A549 (cell line): ENCODE measurements at regions not wholly inside any gene's neighbourhood (a gene's known extent, or its start where the extent isn't known, plus 50 kb on each side); places are given as distances from the start of the nearest gene placed in this dataset.

ENCODE experiments used
- ATAC-seq, 2 experiments: fragments of 200-7000 bp in 1 of 2; fragments of >200 bp in 1 of 2; cut with Nextera tagmentation in 1 of 2; cut with Tn5 transposase in 1 of 2; 3 replicates each; pipeline versions ENCODE4 v1.8.0 to v1.9.1; 2018 to 2020; ENCODE audit warnings: mild to moderate bottlenecking in 1 of 2, moderate library complexity in 1 of 2
- CTCF ChIA-PET: fragments of 300-600 bp; sonication (Branson Sonifier 250); formaldehyde crosslinking; extraction: SDS; loops from one replicate; lab custom pipeline; 2021; ENCODE audit warnings: antibody characterized with exemption, inconsistent platforms; lab: Yijun Ruan, JAX
- POLR2A ChIA-PET: fragments of 350-600 bp; formaldehyde crosslinking; extraction: SDS; loops from one replicate; lab custom pipeline; 2021; ENCODE audit warnings: antibody characterized with exemption, inconsistent platforms; lab: Yijun Ruan, JAX
- DNase-seq, 2 experiments: peaks; one replicate each; pipeline versions ENCODE4 v3.0.0 to v3.0.0-alpha.2; 2011 to 2016; ENCODE audit warnings: low read depth in 1 of 2, low spot score in 1 of 2
- FAIRE-seq: peaks from 2 replicates; lab custom pipeline; 2011; peaks lifted over from hg19 to GRCh38; lab: Jason Lieb, UNC
- H3K27ac ChIP-seq, 2 experiments: fragments of >200 bp; sonication (Bioruptor Twin); formaldehyde crosslinking; 3 replicates each; pipeline ENCODE4 v1.5.1; 2016 to 2017
- H3K4me1 ChIP-seq: fragments of >200 bp; sonication (Bioruptor Twin); formaldehyde crosslinking; 3 replicates; pipeline ENCODE4 v1.6.1; 2016
- H3K4me2 ChIP-seq: fragments of >200 bp; sonication (Bioruptor Twin); formaldehyde crosslinking; 3 replicates; pipeline ENCODE4 v1.6.1; 2016
- H3K4me3 ChIP-seq: fragments of >200 bp; sonication (Bioruptor Twin); formaldehyde crosslinking; 3 replicates; pipeline ENCODE4 v1.5.1; 2016
- H3K9me3 ChIP-seq: fragments of >200 bp; sonication (Bioruptor Twin); formaldehyde crosslinking; 3 replicates; pipeline ENCODE4 v1.6.1; 2016
- ATOH8 ChIP-seq: fragments of 250-450 bp; sonication (Bioruptor Pico); IDR thresholded peaks from 2 replicates; pipeline ENCODE4 v1.5.0; 2020; ENCODE audit warnings: low read depth, mild to moderate bottlenecking, moderate library complexity
- EHF ChIP-seq: fragments of 250-450 bp; sonication (Bioruptor Pico); IDR thresholded peaks from 2 replicates; pipeline ENCODE4 v1.5.0; 2020; ENCODE audit warnings: mild to moderate bottlenecking
- EHMT2 ChIP-seq: fragments of 200-600 bp; sonication (generic); IDR thresholded peaks from 2 replicates; pipeline ENCODE4 v1.6.1; 2016; ENCODE audit warnings: antibody characterized with exemption, low read depth, mild to moderate bottlenecking, moderate library complexity
- ELK1 ChIP-seq: fragments of 150-350 bp; IDR thresholded peaks from 2 replicates; pipeline ENCODE4 v1.6.1; 2014; ENCODE audit warnings: low read depth, mild to moderate bottlenecking, low read length
- FOSB ChIP-seq: fragments of 250-450 bp; sonication (Bioruptor Pico); IDR thresholded peaks from 2 replicates; pipeline ENCODE4 v1.5.0; 2020; ENCODE audit warnings: mild to moderate bottlenecking, moderate library complexity
- FOSL2 ChIP-seq, 2 experiments: fragments of 450-650 bp in 1 of 2; fragments of >200 bp in 1 of 2; sonication (Bioruptor Twin) in 1 of 2; formaldehyde crosslinking; IDR thresholded peaks; 2 replicates each; pipeline versions ENCODE4 v1.5.0 to v1.6.1; 2016 to 2020; ENCODE audit warnings: mild to moderate bottlenecking in 1 of 2, moderate library complexity in 1 of 2
- HDAC2 ChIP-seq: fragments of 200-600 bp; sonication (generic); IDR thresholded peaks from 2 replicates; pipeline ENCODE4 v1.6.1; 2016
- HES2 ChIP-seq: fragments of >200 bp; sonication (Bioruptor Twin); formaldehyde crosslinking; IDR thresholded peaks from 2 replicates; pipeline ENCODE4 v1.6.1; 2016
- HEYL ChIP-seq: fragments of 250-450 bp; sonication (Bioruptor Pico); IDR thresholded peaks from 2 replicates; pipeline ENCODE4 v1.8.0; 2021; ENCODE audit warnings: mild to moderate bottlenecking, moderate library complexity
- HMGXB4 ChIP-seq: fragments of 250-450 bp; sonication (Bioruptor Pico); IDR thresholded peaks from 2 replicates; pipeline ENCODE4 v1.5.0; 2021; ENCODE audit warnings: mild to moderate bottlenecking, moderate library complexity, borderline replicate concordance
- HOXB13 ChIP-seq: fragments of 250-450 bp; sonication (Bioruptor Pico); IDR thresholded peaks from 2 replicates; pipeline ENCODE4 v1.5.0; 2020; ENCODE audit warnings: low read depth, mild to moderate bottlenecking, moderate library complexity
- HOXB5 ChIP-seq: fragments of 250-450 bp; sonication (Bioruptor Pico); IDR thresholded peaks from 2 replicates; pipeline ENCODE4 v1.5.0; 2020; ENCODE audit warnings: mild to moderate bottlenecking, moderate library complexity
- KDM5A ChIP-seq: fragments of 200-600 bp; sonication (generic); IDR thresholded peaks from 2 replicates; pipeline ENCODE4 v1.6.1; 2016; ENCODE audit warnings: antibody characterized with exemption, mild to moderate bottlenecking
- MAX ChIP-seq: IDR thresholded peaks from 2 replicates; pipeline ENCODE4 v1.6.1; 2012
- MAZ ChIP-seq: fragments of 150-350 bp; IDR thresholded peaks from 2 replicates; pipeline ENCODE4 v1.6.1; 2014; ENCODE audit warnings: antibody characterized with exemption, low read depth, low read length, borderline replicate concordance
- NR3C1 ChIP-seq: fragments of >200 bp; sonication (Bioruptor Twin); formaldehyde crosslinking; IDR thresholded peaks from 3 replicates; pipeline ENCODE4 v1.6.1; 2017
- PBX3 ChIP-seq: IDR thresholded peaks from 2 replicates; pipeline ENCODE4 v1.6.1; 2012
- RAD21 ChIP-seq, 2 experiments: fragments of >200 bp in 1 of 2; sonication (Bioruptor Twin) in 1 of 2; formaldehyde crosslinking in 1 of 2; IDR thresholded peaks in 1 of 2; conservative IDR thresholded peaks in 1 of 2; 2 replicates in 1 of 2; 3 replicates in 1 of 2; pipeline ENCODE4 v1.6.1; 2012 to 2018; ENCODE audit warnings: inconsistent platforms in 1 of 2
- RARB ChIP-seq: fragments of 250-450 bp; sonication (Bioruptor Pico); IDR thresholded peaks from 2 replicates; pipeline ENCODE4 v1.8.0; 2021; ENCODE audit warnings: mild to moderate bottlenecking, moderate library complexity
- SREBF2 ChIP-seq: fragments of 450-650 bp; IDR thresholded peaks from 2 replicates; pipeline ENCODE4 v1.6.1; 2014; ENCODE audit warnings: mild to moderate bottlenecking, moderate library complexity
- TFCP2L1 ChIP-seq: fragments of 250-450 bp; sonication (Bioruptor Pico); IDR thresholded peaks from 2 replicates; pipeline ENCODE4 v1.5.0; 2021; ENCODE audit warnings: mild to moderate bottlenecking
- ZNF302 ChIP-seq: fragments of 250-450 bp; sonication (Bioruptor Pico); IDR thresholded peaks from 2 replicates; pipeline ENCODE4 v1.9.0; 2021; ENCODE audit warnings: inconsistent platforms, mild to moderate bottlenecking, moderate library complexity
- ZSCAN20 ChIP-seq: fragments of 250-450 bp; sonication (Bioruptor Pico); IDR thresholded peaks from 2 replicates; pipeline ENCODE4 v1.8.0; 2022; ENCODE audit warnings: mild to moderate bottlenecking, moderate library complexity
- WGBS: methylation state at CpG from one replicate; pipeline ENCODE4 v1.1.6; 2017; ENCODE audit errors: missing lambda C conversion rate; 5-methylcytosine and 5-hydroxymethylcytosine counted together

- FAIRE-seq = no peak
- DNase-seq = no peak
- ATAC-seq = no peak
- Histone ChIP-seq H3K4me2 (no peak overlapping the region), H3K4me1 (peaks cover 7% of the 10 kb centered on the region; the same call in 1 of the 3 replicates), H3K4me3 (no peak overlapping the region), H3K27ac (no peak overlapping the region), H3K9me3 (no peaks in the 10 kb centered on the region)
- WGBS = 48% methylated on average over 2 of the region's 2 CpGs
- no peak for TF ChIP-seq KDM5A
- ChIA-PET POLR2A (no interaction called here), CTCF (interaction anchor here (1.3 to 16.4 kb wide), 3 partner anchors 103 to 1161 kb away, joined by 3 to 243 read pairs (median 4); partner anchors contain the start of gene IGFBP3)
These were observed 503.7 kb downstream of the TNS3 start for GRCh38 chr7:47078241-47078640.

GRCh38 chr7:47074702-47075153 lies 507.2 kb downstream of the TNS3 start:
- H3K9me3 ChIP-seq = no peaks in the 10 kb centered on the region
- no peak overlapping the region for H3K4me3 ChIP-seq
- H3K4me1 ChIP-seq = peaks cover 7% of the 10 kb centered on the region; the same call in 1 of the 3 replicates
- 31% methylated on average over 2 of the region's 2 CpGs for WGBS
- H3K27ac ChIP-seq = no peak overlapping the region
- FAIRE-seq (no peak), DNase-seq (no peak), ATAC-seq (no peak)
- ChIA-PET POLR2A (no interaction called here), CTCF (no interaction called here)
- TF ChIP-seq MAX = no peak
- TF ChIP-seq RAD21 (conservative IDR thresholded peaks at IDR 0.05 in 1 of 2, IDR thresholded peaks at IDR 0.05 in 1 of 2) = no peak
- TF ChIP-seq KDM5A = no peak
- no peak for TF ChIP-seq HOXB13 (CRISPR knock-in tag)
- no peak for TF ChIP-seq PBX3
- no peak for TF ChIP-seq ATOH8
- TF ChIP-seq HES2 = no peak
- TF ChIP-seq HDAC2 = no peak
- no peak for TF ChIP-seq SREBF2
- no peak for TF ChIP-seq NR3C1
- no peak for TF ChIP-seq HOXB5 (CRISPR knock-in tag)
- TF ChIP-seq EHMT2 = no peak
- no peak for TF ChIP-seq FOSB (CRISPR knock-in tag)
- TF ChIP-seq TFCP2L1 = no peak
- TF ChIP-seq EHF (CRISPR knock-in tag) = no peak
- no peak overlapping the region for H3K4me2 ChIP-seq

- WGBS = 80% methylated on average over 7 of the region's 7 CpGs
- no peak overlapping the region for H3K4me2 ChIP-seq
- ATAC-seq (no peak), DNase-seq (no peak), FAIRE-seq (no peak)
- H3K4me3 ChIP-seq = no peak overlapping the region
- ChIA-PET POLR2A (no interaction called here), CTCF (no interaction called here)
- H3K4me1 ChIP-seq = peaks cover 7% of the 10 kb centered on the region; the same call in 1 of the 3 replicates
- H3K27ac ChIP-seq = no peak overlapping the region
- no peak for TF ChIP-seq EHMT2
- no peak for TF ChIP-seq ATOH8
- no peak for TF ChIP-seq ZNF302 (CRISPR knock-in tag)
- TF ChIP-seq, all 56 proteins: peak for 0
- no peaks in the 10 kb centered on the region for H3K9me3 ChIP-seq
These were observed 508.6 kb downstream of the TNS3 start for GRCh38 chr7:47073284-47073683.

- no peaks in the 10 kb centered on the region for H3K9me3 ChIP-seq
- H3K27ac ChIP-seq = no peak overlapping the region
- no peak for DNase-seq
- 60% methylated on average over 3 of the region's 3 CpGs for WGBS
- ChIA-PET POLR2A (no interaction called here), CTCF (interaction anchor here (1.0 kb wide), 1 partner anchor 25 kb away, joined by 3 read pairs; no protein-coding TSS in a partner anchor)
- FAIRE-seq = no peak
- H3K4me1 ChIP-seq = peaks cover 7% of the 10 kb centered on the region; the same call in 1 of the 3 replicates
- no peak for ATAC-seq
- H3K4me3 ChIP-seq = no peak overlapping the region
- H3K4me2 ChIP-seq = no peak overlapping the region
- no peak for TF ChIP-seq ELK1
- no peak for TF ChIP-seq HMGXB4 (CRISPR knock-in tag)
- TF ChIP-seq PBX3 = no peak
- TF ChIP-seq ZSCAN20 = no peak
- no peak for TF ChIP-seq FOSL2 (IDR thresholded peaks at IDR 0.05)
- TF ChIP-seq FOSL2 (CRISPR knock-in tag; IDR thresholded peaks at IDR 0.05) = no peak
- no peak for TF ChIP-seq RARB
- no peak for TF ChIP-seq SREBF2
- TF ChIP-seq MAZ = no peak
- TF ChIP-seq HEYL (CRISPR knock-in tag) = no peak
These were observed 510.0 kb downstream of the TNS3 start for GRCh38 chr7:47071866-47072265.
